Activated CD4-positive, alpha-beta memory T cell treated with anti-CD3 and anti-CD28 coated beads, Interleukin-2, amount 10 ng/mL, durations not matched to agents 7 days and 5 days (primary cell): ENCODE measurements at regions not wholly inside any gene's neighbourhood (a gene's known extent, or its start where the extent isn't known, plus 50 kb on each side); places are given as distances from the start of the nearest gene placed in this dataset.

ENCODE experiments used
- CTCF ChIA-PET: fragments of 350-600 bp; sonication (Branson Sonifier 250); formaldehyde crosslinking; loops from one replicate; lab custom pipeline; 2021; ENCODE audit warnings: antibody characterized with exemption, inconsistent platforms; lab: Charles Lee
- POLR2A ChIA-PET: fragments of 350-600 bp; sonication (Branson Sonifier 250); formaldehyde crosslinking; loops from one replicate; lab custom pipeline; 2021; ENCODE audit warnings: antibody characterized with exemption; lab: Charles Lee
- DNase-seq: peaks from one replicate; pipeline ENCODE4 v3.0.0-alpha.2; 2020
- H3K27ac Mint-ChIP-seq: one replicate; pipeline ENCODE4 v1.8.0; 2021; ENCODE audit warnings: mild to moderate bottlenecking, mixed read lengths
- H3K27me3 Mint-ChIP-seq: one replicate; pipeline ENCODE4 v1.8.0; 2021; ENCODE audit warnings: mixed read lengths
- H3K36me3 Mint-ChIP-seq: one replicate; pipeline ENCODE4 v1.8.0; 2021; ENCODE audit warnings: low read depth, mixed read lengths
- H3K4me1 Mint-ChIP-seq: one replicate; pipeline ENCODE4 v1.8.0; 2021; ENCODE audit warnings: mixed read lengths
- H3K4me3 Mint-ChIP-seq: one replicate; pipeline ENCODE4 v1.8.0; 2021; ENCODE audit warnings: mild to moderate bottlenecking, mixed read lengths
- H3K9me3 Mint-ChIP-seq: one replicate; pipeline ENCODE4 v1.8.0; 2021; ENCODE audit warnings: mixed read lengths

- Mint-ChIP-seq H3K27me3 (peaks cover 20% of the 10 kb centered on the region), H3K27ac (no peak overlapping the region), H3K4me1 (no peaks in the 10 kb centered on the region), H3K4me3 (no peak overlapping the region), H3K9me3 (no peaks in the 10 kb centered on the region), H3K36me3 (no peaks in the 10 kb centered on the region)
- no peak for DNase-seq
- CTCF ChIA-PET, result no interaction called here
- POLR2A ChIA-PET, result no interaction called here
Observed at GRCh38 chr20:56978475-56978874, 288.0 kb downstream of the BMP7 start.

- POLR2A ChIA-PET, result no interaction called here
- CTCF ChIA-PET, result no interaction called here
- Mint-ChIP-seq H3K9me3 (peaks cover under 1% of the 10 kb centered on the region), H3K27me3 (peaks cover 14% of the 10 kb centered on the region), H3K36me3 (no peaks in the 10 kb centered on the region), H3K4me3 (no peak overlapping the region), H3K4me1 (no peaks in the 10 kb centered on the region), H3K27ac (no peak overlapping the region)
- DNase-seq, result no peak
Observed at GRCh38 chr20:56979125-56979524, 287.3 kb downstream of the BMP7 start.

GRCh38 chr20:56981301-56981700 lies 285.1 kb downstream of the BMP7 start:
- H3K27ac Mint-ChIP-seq, result no peak overlapping the region
- H3K36me3 Mint-ChIP-seq, result no peaks in the 10 kb centered on the region
- H3K27me3 Mint-ChIP-seq, result peaks cover 2% of the 10 kb centered on the region
- ChIA-PET CTCF (no interaction called here), POLR2A (no interaction called here)
- H3K4me3 Mint-ChIP-seq, result no peak overlapping the region
- H3K9me3 Mint-ChIP-seq, result peaks cover 2% of the 10 kb centered on the region
- DNase-seq, result no peak
- no peaks in the 10 kb centered on the region for H3K4me1 Mint-ChIP-seq

GRCh38 chr20:56983813-56984212 lies 282.6 kb downstream of the BMP7 start:
- Mint-ChIP-seq H3K27me3 (peaks cover 2% of the 10 kb centered on the region), H3K4me3 (no peak overlapping the region), H3K9me3 (peaks cover 2% of the 10 kb centered on the region), H3K36me3 (no peaks in the 10 kb centered on the region), H3K4me1 (no peaks in the 10 kb centered on the region), H3K27ac (no peak overlapping the region)
- no peak for DNase-seq
- CTCF ChIA-PET, result no interaction called here
- POLR2A ChIA-PET, result no interaction called here

- ChIA-PET CTCF (interaction anchor here (0.5 kb wide), 1 partner anchor 341 kb away, joined by 3 read pairs; no protein-coding TSS in a partner anchor), POLR2A (no interaction called here)
- H3K4me3 Mint-ChIP-seq, result no peak overlapping the region
- H3K9me3 Mint-ChIP-seq, result peaks cover 4% of the 10 kb centered on the region
- H3K27me3 Mint-ChIP-seq, result peaks cover 2% of the 10 kb centered on the region
- no peaks in the 10 kb centered on the region for H3K4me1 Mint-ChIP-seq
- no peak overlapping the region for H3K27ac Mint-ChIP-seq
- H3K36me3 Mint-ChIP-seq, result no peaks in the 10 kb centered on the region
- DNase-seq, result no peak
Observed at GRCh38 chr20:56985066-56985685, 281.3 kb downstream of the BMP7 start.

- no peak for DNase-seq
- Mint-ChIP-seq H3K4me1 (no peaks in the 10 kb centered on the region), H3K27me3 (no peaks in the 10 kb centered on the region), H3K36me3 (no peaks in the 10 kb centered on the region), H3K4me3 (no peak overlapping the region), H3K9me3 (peaks cover 4% of the 10 kb centered on the region), H3K27ac (no peak overlapping the region)
- CTCF ChIA-PET, result no interaction called here
- POLR2A ChIA-PET, result no interaction called here
Observed at GRCh38 chr20:56986476-56986875, 280.0 kb downstream of the BMP7 start.

GRCh38 chr20:56986931-56987720 lies 279.3 kb downstream of the BMP7 start:
- Mint-ChIP-seq H3K27me3 (no peaks in the 10 kb centered on the region), H3K4me1 (no peaks in the 10 kb centered on the region), H3K27ac (no peak overlapping the region), H3K4me3 (no peak overlapping the region), H3K9me3 (peaks cover 4% of the 10 kb centered on the region), H3K36me3 (no peaks in the 10 kb centered on the region)
- POLR2A ChIA-PET, result no interaction called here
- DNase-seq, result no peak
- CTCF ChIA-PET, result no interaction called here

GRCh38 chr20:56987986-56988385 lies 278.5 kb downstream of the BMP7 start:
- Mint-ChIP-seq H3K36me3 (no peaks in the 10 kb centered on the region), H3K9me3 (peaks cover 4% of the 10 kb centered on the region), H3K4me1 (no peaks in the 10 kb centered on the region), H3K27ac (no peak overlapping the region), H3K4me3 (no peak overlapping the region), H3K27me3 (no peaks in the 10 kb centered on the region)
- CTCF ChIA-PET, result no interaction called here
- DNase-seq, result no peak
- POLR2A ChIA-PET, result interaction anchor here (0.6 kb wide), 1 partner anchor 465 kb away, joined by 3 read pairs; no protein-coding TSS in a partner anchor

- ChIA-PET POLR2A (interaction anchor here (0.6 kb wide), 1 partner anchor 465 kb away, joined by 3 read pairs; no protein-coding TSS in a partner anchor), CTCF (no interaction called here)
- DNase-seq, result no peak
- no peak overlapping the region for H3K27ac Mint-ChIP-seq
- no peaks in the 10 kb centered on the region for H3K4me1 Mint-ChIP-seq
- no peak overlapping the region for H3K4me3 Mint-ChIP-seq
- H3K36me3 Mint-ChIP-seq, result no peaks in the 10 kb centered on the region
- H3K9me3 Mint-ChIP-seq, result peaks cover 4% of the 10 kb centered on the region
- H3K27me3 Mint-ChIP-seq, result no peaks in the 10 kb centered on the region
Observed at GRCh38 chr20:56988446-56988845, 278.0 kb downstream of the BMP7 start.

GRCh38 chr20:56989516-56989915 lies 276.9 kb downstream of the BMP7 start:
- no peak overlapping the region for H3K27ac Mint-ChIP-seq
- ChIA-PET POLR2A (no interaction called here), CTCF (no interaction called here)
- DNase-seq, result no peak
- H3K4me3 Mint-ChIP-seq, result no peak overlapping the region
- no peaks in the 10 kb centered on the region for H3K36me3 Mint-ChIP-seq
- peaks cover 2% of the 10 kb centered on the region for H3K9me3 Mint-ChIP-seq
- H3K27me3 Mint-ChIP-seq, result no peaks in the 10 kb centered on the region
- H3K4me1 Mint-ChIP-seq, result no peaks in the 10 kb centered on the region

- H3K4me3 Mint-ChIP-seq, result no peak overlapping the region
- POLR2A ChIA-PET, result no interaction called here
- no peaks in the 10 kb centered on the region for H3K27me3 Mint-ChIP-seq
- DNase-seq, result no peak
- no peaks in the 10 kb centered on the region for H3K4me1 Mint-ChIP-seq
- no peak overlapping the region for H3K27ac Mint-ChIP-seq
- no peaks in the 10 kb centered on the region for H3K36me3 Mint-ChIP-seq
- CTCF ChIA-PET, result no interaction called here
- peaks cover 2% of the 10 kb centered on the region for H3K9me3 Mint-ChIP-seq
Observed at GRCh38 chr20:56993020-56993559, 273.4 kb downstream of the BMP7 start.

- Mint-ChIP-seq H3K36me3 (no peaks in the 10 kb centered on the region), H3K27ac (no peak overlapping the region), H3K9me3 (peaks cover 2% of the 10 kb centered on the region), H3K27me3 (no peaks in the 10 kb centered on the region), H3K4me1 (no peaks in the 10 kb centered on the region), H3K4me3 (no peak overlapping the region)
- ChIA-PET POLR2A (no interaction called here), CTCF (interaction anchor here (2.1 kb wide), 1 partner anchor 443 kb away, joined by 10 read pairs; no protein-coding TSS in a partner anchor)
- no peak for DNase-seq
Observed at GRCh38 chr20:56994006-56994405, 272.4 kb downstream of the BMP7 start.

GRCh38 chr20:56995149-56995548 lies 271.3 kb downstream of the BMP7 start:
- H3K9me3 Mint-ChIP-seq, result peaks cover 4% of the 10 kb centered on the region
- no peak for DNase-seq
- POLR2A ChIA-PET, result no interaction called here
- H3K4me1 Mint-ChIP-seq, result no peaks in the 10 kb centered on the region
- CTCF ChIA-PET, result interaction anchor here (1.0 to 2.1 kb wide), 2 partner anchors 9 to 444 kb away, joined by 3 to 10 read pairs; no protein-coding TSS in a partner anchor
- no peaks in the 10 kb centered on the region for H3K36me3 Mint-ChIP-seq
- H3K4me3 Mint-ChIP-seq, result no peak overlapping the region
- no peaks in the 10 kb centered on the region for H3K27me3 Mint-ChIP-seq
- no peak overlapping the region for H3K27ac Mint-ChIP-seq
